Hematopoietic multipotent progenitor cell treated with erythropoietin and hydrocortisone succinate and interleukin-3 and kit ligand, for 4 days (in vitro differentiated cells): ENCODE measurements at regions not wholly inside any gene's neighbourhood (a gene's known extent, or its start where the extent isn't known, plus 50 kb on each side); places are given as distances from the start of the nearest gene placed in this dataset.
"Not testable (repeated sequence)": the region's sequence is repeated elsewhere in the genome, so short reads cannot be mapped to it uniquely, and the experiment has no call there.

Source experiments
- DNase-seq: peaks from one replicate; pipeline ENCODE4 v3.0.0-alpha.2; 2015

GRCh38 chr18:60123031-60123430 is 223.2 kb downstream of the PMAIP1 start:
- DNase-seq = no peak

- no peak for DNase-seq
These were observed 222.5 kb downstream of the PMAIP1 start for GRCh38 chr18:60122339-60122738.

- no peak for DNase-seq
These were observed 220.5 kb downstream of the PMAIP1 start for GRCh38 chr18:60120231-60120750.

GRCh38 chr18:60117321-60117720 is 217.5 kb downstream of the PMAIP1 start:
- no peak for DNase-seq

- no peak for DNase-seq
These were observed 213.6 kb downstream of the PMAIP1 start for GRCh38 chr18:60113396-60113795.

GRCh38 chr18:60112369-60112768 is 212.6 kb downstream of the PMAIP1 start:
- no peak for DNase-seq

GRCh38 chr18:60111525-60111924 is 211.7 kb downstream of the PMAIP1 start:
- DNase-seq = no peak

- no peak for DNase-seq
These were observed 211.0 kb downstream of the PMAIP1 start for GRCh38 chr18:60110836-60111235.

- no peak for DNase-seq
These were observed 201.0 kb downstream of the PMAIP1 start for GRCh38 chr18:60100778-60101177.

- no peak for DNase-seq
These were observed 199.9 kb downstream of the PMAIP1 start for GRCh38 chr18:60099709-60100108.

GRCh38 chr18:60096428-60096827 is 196.6 kb downstream of the PMAIP1 start:
- no peak for DNase-seq

GRCh38 chr18:60092073-60092472 is 192.3 kb downstream of the PMAIP1 start:
- no peak for DNase-seq

GRCh38 chr18:60090170-60090569 is 190.4 kb downstream of the PMAIP1 start:
- peak; percentile 73 for DNase-seq

- DNase-seq = no peak
These were observed 183.0 kb downstream of the PMAIP1 start for GRCh38 chr18:60082790-60083189.

- DNase-seq = no peak
These were observed 182.5 kb downstream of the PMAIP1 start for GRCh38 chr18:60082282-60082681.

GRCh38 chr18:60075477-60075876 is 175.7 kb downstream of the PMAIP1 start:
- DNase-seq = no peak

GRCh38 chr18:60070631-60071030 is 170.8 kb downstream of the PMAIP1 start:
- no peak for DNase-seq

- DNase-seq = no peak
These were observed 169.3 kb downstream of the PMAIP1 start for GRCh38 chr18:60069145-60069544.

GRCh38 chr18:60067426-60068210 is 167.8 kb downstream of the PMAIP1 start:
- DNase-seq = no peak

GRCh38 chr18:60066219-60066975 is 166.6 kb downstream of the PMAIP1 start:
- DNase-seq = no peak

GRCh38 chr18:60064271-60064670 is 164.5 kb downstream of the PMAIP1 start:
- DNase-seq = no peak

- DNase-seq = not testable (repeated sequence)
These were observed 163.0 kb downstream of the PMAIP1 start for GRCh38 chr18:60062831-60063230.

- no peak for DNase-seq
These were observed 162.6 kb downstream of the PMAIP1 start for GRCh38 chr18:60062396-60062795.

- DNase-seq = no peak
These were observed 160.8 kb downstream of the PMAIP1 start for GRCh38 chr18:60060578-60060977.
